Sigmoid colon (tissue), 4 donors: ENCODE measurements at regions not wholly inside any gene's neighbourhood (a gene's known extent, or its start where the extent isn't known, plus 50 kb on each side); places are given as distances from the start of the nearest gene placed in this dataset.

Experiments used
- EP300 ChIP-seq, 4 donors: sonication (generic); formaldehyde crosslinking; IDR thresholded peaks; one replicate each; pipeline ENCODE4 v1.6.1; 2017; ENCODE audit warnings: antibody characterized with exemption in 4 of 4
- POLR2A ChIP-seq, 2 donors: fragments of 450-650 bp; IDR thresholded peaks; one replicate each; pipeline ENCODE4 v1.6.1; 2016; ENCODE audit warnings: antibody characterized with exemption in 2 of 2, mild to moderate bottlenecking in 2 of 2, moderate library complexity in 2 of 2
- POLR2AphosphoS5 ChIP-seq, 4 donors: sonication (generic); formaldehyde crosslinking; IDR thresholded peaks; one replicate each; pipeline ENCODE4 v1.6.1; 2017; ENCODE audit warnings: antibody characterized with exemption in 4 of 4
- TF ChIP-seq, protein P1 (sequence below), 4 experiments: fragments of 450-650 bp in 3 of 4; fragments of 200-600 bp in 1 of 4; IDR thresholded peaks; one replicate each; pipeline ENCODE4 v1.5.1; 2016 to 2019; ENCODE audit warnings: antibody characterized with exemption in 4 of 4, mild to moderate bottlenecking in 3 of 4, moderate library complexity in 2 of 4

DNA sequence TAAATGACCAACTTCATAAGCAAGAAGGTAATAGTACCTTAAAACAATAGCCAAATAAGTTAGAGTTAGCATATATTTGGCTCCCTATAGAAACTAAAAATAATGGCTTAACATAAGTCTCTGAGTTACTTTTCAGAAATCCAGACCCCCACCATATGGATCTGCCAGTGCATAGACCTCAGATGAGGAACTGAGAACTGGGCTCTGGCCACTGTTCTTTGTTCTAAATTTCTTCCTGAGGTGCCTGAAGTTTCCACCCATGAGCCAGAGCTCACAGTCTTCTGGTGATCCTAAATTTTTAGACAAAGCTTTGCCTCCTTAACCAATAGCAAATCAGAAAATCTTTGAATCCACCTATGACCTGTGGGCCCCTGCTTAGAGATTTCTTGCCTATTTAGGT, 250.9 kb downstream of the YTHDC2 start:
- TF ChIP-seq, protein P1, sequence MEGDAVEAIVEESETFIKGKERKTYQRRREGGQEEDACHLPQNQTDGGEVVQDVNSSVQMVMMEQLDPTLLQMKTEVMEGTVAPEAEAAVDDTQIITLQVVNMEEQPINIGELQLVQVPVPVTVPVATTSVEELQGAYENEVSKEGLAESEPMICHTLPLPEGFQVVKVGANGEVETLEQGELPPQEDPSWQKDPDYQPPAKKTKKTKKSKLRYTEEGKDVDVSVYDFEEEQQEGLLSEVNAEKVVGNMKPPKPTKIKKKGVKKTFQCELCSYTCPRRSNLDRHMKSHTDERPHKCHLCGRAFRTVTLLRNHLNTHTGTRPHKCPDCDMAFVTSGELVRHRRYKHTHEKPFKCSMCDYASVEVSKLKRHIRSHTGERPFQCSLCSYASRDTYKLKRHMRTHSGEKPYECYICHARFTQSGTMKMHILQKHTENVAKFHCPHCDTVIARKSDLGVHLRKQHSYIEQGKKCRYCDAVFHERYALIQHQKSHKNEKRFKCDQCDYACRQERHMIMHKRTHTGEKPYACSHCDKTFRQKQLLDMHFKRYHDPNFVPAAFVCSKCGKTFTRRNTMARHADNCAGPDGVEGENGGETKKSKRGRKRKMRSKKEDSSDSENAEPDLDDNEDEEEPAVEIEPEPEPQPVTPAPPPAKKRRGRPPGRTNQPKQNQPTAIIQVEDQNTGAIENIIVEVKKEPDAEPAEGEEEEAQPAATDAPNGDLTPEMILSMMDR (IDR thresholded peaks at IDR 0.05) = no peak
- TF ChIP-seq POLR2A (IDR thresholded peaks at IDR 0.05) (no peak), POLR2AphosphoS5 (IDR thresholded peaks at IDR 0.05) (no peak), EP300 (IDR thresholded peaks at IDR 0.05) (no peak)
